ENCODE measurements at regions not wholly inside any gene's neighbourhood (a gene's known extent, or its start where the extent isn't known, plus 50 kb on each side); places are given as distances from the start of the nearest gene placed in this dataset.

DNA sequence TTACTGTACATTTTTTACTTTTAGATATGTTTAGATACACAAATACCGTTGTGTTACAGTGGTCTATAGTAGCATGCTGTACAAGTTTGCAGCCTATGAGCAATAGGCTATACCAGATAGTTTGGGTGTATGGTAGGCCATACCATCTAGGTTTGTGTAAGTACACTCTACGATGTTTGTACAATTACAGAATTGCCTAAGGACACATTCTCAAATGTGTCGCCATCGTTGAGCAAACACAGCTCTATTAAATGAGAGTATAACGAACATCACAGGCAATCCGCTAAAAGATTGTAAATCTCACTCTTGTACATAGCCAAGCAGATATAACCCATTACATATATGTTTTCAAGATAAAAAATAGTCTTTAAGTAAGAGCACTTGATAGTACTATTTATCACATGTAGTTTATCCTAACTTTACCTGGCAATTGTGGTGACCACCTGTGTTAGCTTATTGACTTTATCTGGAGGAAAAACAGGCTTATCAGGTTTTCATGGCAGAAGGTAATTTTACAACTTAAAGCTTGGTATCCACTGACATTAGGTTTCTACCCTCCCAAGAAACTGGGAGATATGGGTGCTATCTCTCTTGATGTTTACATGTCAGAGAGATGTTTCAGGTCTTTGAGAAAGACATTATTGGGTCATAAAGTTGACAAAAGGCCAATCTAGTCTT is 898.7 kb downstream of the NSUN3 start:
- CTCF ChIA-PET: no interaction called here
- H3K9me3 Mint-ChIP-seq (ENCODE audit: insufficient read depth): peaks cover 3% of the 10 kb centered on the region
- no peak overlapping the region for H2AFZ ChIP-seq (ENCODE audit: insufficient read depth, low read depth, low read length, poor library complexity, severe bottlenecking)
- H3K4me3 ChIP-seq (ENCODE audit: control extremely low read depth in 1 of 5, extremely low read depth in 1 of 5, insufficient read depth in 1 of 5, low read depth in 2 of 5, low read length in 4 of 5): no peak overlapping the region
- no peaks in the 10 kb centered on the region for H3K4me1 ChIP-seq (ENCODE audit: control insufficient read depth in 2 of 2, insufficient read depth in 2 of 2, low read length in 2 of 2)
- DNase-seq: no peak
- intact Hi-C loops (cut with micrococcal nuclease): no loop called here
- no peak overlapping the region for H3K9ac ChIP-seq (ENCODE audit: low read length)
- H3K4me3 Mint-ChIP-seq: no peak overlapping the region
- H3K27me3 Mint-ChIP-seq: no peaks in the 10 kb centered on the region
- TF ChIP-seq, protein P1, sequence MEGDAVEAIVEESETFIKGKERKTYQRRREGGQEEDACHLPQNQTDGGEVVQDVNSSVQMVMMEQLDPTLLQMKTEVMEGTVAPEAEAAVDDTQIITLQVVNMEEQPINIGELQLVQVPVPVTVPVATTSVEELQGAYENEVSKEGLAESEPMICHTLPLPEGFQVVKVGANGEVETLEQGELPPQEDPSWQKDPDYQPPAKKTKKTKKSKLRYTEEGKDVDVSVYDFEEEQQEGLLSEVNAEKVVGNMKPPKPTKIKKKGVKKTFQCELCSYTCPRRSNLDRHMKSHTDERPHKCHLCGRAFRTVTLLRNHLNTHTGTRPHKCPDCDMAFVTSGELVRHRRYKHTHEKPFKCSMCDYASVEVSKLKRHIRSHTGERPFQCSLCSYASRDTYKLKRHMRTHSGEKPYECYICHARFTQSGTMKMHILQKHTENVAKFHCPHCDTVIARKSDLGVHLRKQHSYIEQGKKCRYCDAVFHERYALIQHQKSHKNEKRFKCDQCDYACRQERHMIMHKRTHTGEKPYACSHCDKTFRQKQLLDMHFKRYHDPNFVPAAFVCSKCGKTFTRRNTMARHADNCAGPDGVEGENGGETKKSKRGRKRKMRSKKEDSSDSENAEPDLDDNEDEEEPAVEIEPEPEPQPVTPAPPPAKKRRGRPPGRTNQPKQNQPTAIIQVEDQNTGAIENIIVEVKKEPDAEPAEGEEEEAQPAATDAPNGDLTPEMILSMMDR (IDR thresholded peaks at IDR 0.05): no peak
- no peak for TF ChIP-seq EZH2 (IDR thresholded peaks at IDR 0.05; ENCODE audit: borderline replicate concordance, insufficient read depth, low read depth, low read length, poor library complexity, severe bottlenecking)
- no peak overlapping the region for H3K27ac Mint-ChIP-seq
- H4K20me1 ChIP-seq (ENCODE audit: control insufficient read depth, insufficient read depth, low read length, poor library complexity, severe bottlenecking): no peaks in the 10 kb centered on the region
- H3K36me3 ChIP-seq (replicated peaks in 1 of 2; ENCODE audit: control extremely low read depth in 1 of 2, control insufficient read depth in 1 of 2, extremely low read depth in 1 of 2, insufficient read depth in 2 of 2, low read length in 1 of 2): no peaks in the 10 kb centered on the region
- no CpG with 5 or more reads among the region's 6 CpGs for WGBS (ENCODE audit: insufficient coverage)
- POLR2A ChIA-PET: no interaction called here
- H3K27ac ChIP-seq (ENCODE audit: low read length in 2 of 2): no peak overlapping the region
- no peaks in the 10 kb centered on the region for H3K79me2 ChIP-seq (ENCODE audit: control insufficient read depth, insufficient read depth, low read length)
- H3K4me2 ChIP-seq (replicated peaks; ENCODE audit: low read depth, low read length, poor library complexity, severe bottlenecking): no peak overlapping the region
- H3K9me3 ChIP-seq (ENCODE audit: control extremely low read depth in 1 of 3, control insufficient read depth in 2 of 3, insufficient read depth in 1 of 3, low read length in 2 of 3): no peaks in the 10 kb centered on the region
- no peaks in the 10 kb centered on the region for H3K4me1 Mint-ChIP-seq
- no peaks in the 10 kb centered on the region for H3K27me3 ChIP-seq (replicated peaks in 1 of 4; ENCODE audit: control extremely low read depth in 1 of 4, control insufficient read depth in 3 of 4, insufficient read depth in 4 of 4, low read length in 3 of 4)
- no peak for ATAC-seq (ENCODE audit: low read depth)

DNA sequence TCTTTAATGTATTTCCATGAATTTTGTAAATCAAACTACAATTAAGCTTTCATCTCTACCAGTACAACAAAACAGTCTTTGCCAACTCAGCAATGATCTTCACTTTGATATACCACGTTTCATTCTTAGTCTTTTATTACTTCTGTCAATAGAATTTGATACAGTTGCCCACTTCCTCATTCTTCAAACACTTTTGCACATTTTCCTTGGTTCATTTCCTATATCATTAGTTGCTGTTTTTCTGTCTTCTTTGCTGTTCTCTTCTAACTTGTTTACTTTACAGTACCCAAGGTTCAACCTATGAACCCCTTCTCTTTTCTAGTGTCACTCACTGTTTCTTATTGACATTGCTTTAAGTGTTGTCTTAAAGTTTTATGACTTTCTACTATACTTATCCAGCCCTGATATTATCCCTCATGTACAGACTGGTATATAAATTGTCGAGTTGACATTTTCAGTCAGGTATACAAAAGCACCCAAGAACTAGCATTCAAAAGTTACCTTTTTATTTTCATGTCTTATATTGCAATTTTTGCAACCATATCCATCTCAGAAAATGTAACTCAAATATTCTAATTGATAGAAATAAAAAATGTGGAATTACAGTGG is 903.1 kb downstream of the NSUN3 start:
- H4K20me1 ChIP-seq (ENCODE audit: control insufficient read depth, insufficient read depth, low read length, poor library complexity, severe bottlenecking): no peaks in the 10 kb centered on the region
- Mint-ChIP-seq H3K9me3 (ENCODE audit: insufficient read depth) (peaks cover 3% of the 10 kb centered on the region), H3K4me1 (no peaks in the 10 kb centered on the region), H3K27me3 (no peaks in the 10 kb centered on the region), H3K27ac (no peak overlapping the region), H3K4me3 (no peak overlapping the region)
- no peak overlapping the region for H3K9ac ChIP-seq (ENCODE audit: low read length)
- no peaks in the 10 kb centered on the region for H3K36me3 ChIP-seq (replicated peaks in 1 of 2; ENCODE audit: control extremely low read depth in 1 of 2, control insufficient read depth in 1 of 2, extremely low read depth in 1 of 2, insufficient read depth in 2 of 2, low read length in 1 of 2)
- ATAC-seq (ENCODE audit: low read depth): no peak
- no peaks in the 10 kb centered on the region for H3K4me1 ChIP-seq (ENCODE audit: control insufficient read depth in 2 of 2, insufficient read depth in 2 of 2, low read length in 2 of 2)
- no peaks in the 10 kb centered on the region for H3K9me3 ChIP-seq (ENCODE audit: control extremely low read depth in 1 of 3, control insufficient read depth in 2 of 3, insufficient read depth in 1 of 3, low read length in 2 of 3)
- no peak overlapping the region for H2AFZ ChIP-seq (ENCODE audit: insufficient read depth, low read depth, low read length, poor library complexity, severe bottlenecking)
- H3K27ac ChIP-seq (ENCODE audit: low read length in 2 of 2): no peak overlapping the region
- ChIA-PET CTCF (no interaction called here), POLR2A (no interaction called here)
- H3K4me3 ChIP-seq (ENCODE audit: control extremely low read depth in 1 of 5, extremely low read depth in 1 of 5, insufficient read depth in 1 of 5, low read depth in 2 of 5, low read length in 4 of 5): no peak overlapping the region
- H3K79me2 ChIP-seq (ENCODE audit: control insufficient read depth, insufficient read depth, low read length): no peaks in the 10 kb centered on the region
- H3K4me2 ChIP-seq (replicated peaks; ENCODE audit: low read depth, low read length, poor library complexity, severe bottlenecking): no peak overlapping the region
- intact Hi-C loops (cut with micrococcal nuclease): no loop called here
- WGBS (ENCODE audit: insufficient coverage): 13% methylated on average over 1 of the region's 2 CpGs
- TF ChIP-seq, protein P1 (IDR thresholded peaks at IDR 0.05): no peak
- no peak for TF ChIP-seq EZH2 (IDR thresholded peaks at IDR 0.05; ENCODE audit: borderline replicate concordance, insufficient read depth, low read depth, low read length, poor library complexity, severe bottlenecking)
- DNase-seq: no peak
- no peaks in the 10 kb centered on the region for H3K27me3 ChIP-seq (replicated peaks in 1 of 4; ENCODE audit: control extremely low read depth in 1 of 4, control insufficient read depth in 3 of 4, insufficient read depth in 4 of 4, low read length in 3 of 4)

Measured in B cell (primary cell).